Hepatocyte (in vitro differentiated cells): ENCODE measurements at regions not wholly inside any gene's neighbourhood (a gene's known extent, or its start where the extent isn't known, plus 50 kb on each side); places are given as distances from the start of the nearest gene placed in this dataset.
"Not testable (repeated sequence)": the region's sequence is repeated elsewhere in the genome, so short reads cannot be mapped to it uniquely, and the experiment has no call there.

Source experiments
- DNase-seq: peaks from one replicate; pipeline ENCODE4 v3.0.0-alpha.2; 2016; ENCODE audit warnings: low spot score
- H2AFZ ChIP-seq: fragments of 200-600 bp; sonication (generic); 2 replicates; pipeline ENCODE4 v1.6.0; 2016; ENCODE audit warnings: antibody characterized with exemption, mild to moderate bottlenecking
- H3K27ac ChIP-seq: fragments of 200-600 bp; sonication (generic); 2 replicates; pipeline ENCODE4 v1.5.1; 2016; ENCODE audit warnings: mild to moderate bottlenecking
- H3K27me3 ChIP-seq: fragments of 200-600 bp; sonication (generic); 2 replicates; pipeline ENCODE4 v1.6.1; 2016
- H3K36me3 ChIP-seq: fragments of 200-600 bp; sonication (generic); replicated peaks from 2 replicates; pipeline ENCODE4 v1.5.1; 2016; ENCODE audit warnings: low read depth; ENCODE audit not compliant: insufficient read depth
- H3K4me1 ChIP-seq: fragments of 200-600 bp; sonication (generic); 2 replicates; pipeline ENCODE4 v1.5.1; 2016; ENCODE audit warnings: mild to moderate bottlenecking, moderate library complexity; ENCODE audit not compliant: insufficient read depth
- H3K4me2 ChIP-seq: fragments of 200-600 bp; sonication (generic); 2 replicates; pipeline ENCODE4 v1.6.0; 2016
- H3K4me3 ChIP-seq: fragments of 200-600 bp; sonication (generic); 2 replicates; pipeline ENCODE4 v1.5.1; 2016; ENCODE audit warnings: mild to moderate bottlenecking
- H3K79me2 ChIP-seq: fragments of 200-600 bp; sonication (generic); 2 replicates; pipeline ENCODE4 v1.6.0; 2017; ENCODE audit warnings: mild to moderate bottlenecking
- H3K9me2 ChIP-seq: fragments of 200-600 bp; sonication (generic); replicated peaks from 2 replicates; pipeline ENCODE4 v1.6.0; 2017; ENCODE audit warnings: mild to moderate bottlenecking; ENCODE audit not compliant: insufficient read depth
- H3K9me3 ChIP-seq: fragments of 200-600 bp; sonication (generic); 2 replicates; pipeline ENCODE4 v1.5.1; 2016; ENCODE audit warnings: low read depth, mild to moderate bottlenecking
- H4K20me1 ChIP-seq: fragments of 200-600 bp; sonication (generic); 2 replicates; pipeline ENCODE4 v1.6.0; 2016; ENCODE audit warnings: mild to moderate bottlenecking; ENCODE audit not compliant: insufficient read depth, poor library complexity, severe bottlenecking
- EZH2 ChIP-seq: fragments of 200-600 bp; sonication (generic); IDR thresholded peaks from 2 replicates; pipeline ENCODE4 v1.6.1; 2016; ENCODE audit warnings: antibody characterized with exemption, mild to moderate bottlenecking, borderline replicate concordance
- EZH2phosphoT487 ChIP-seq: fragments of 200-600 bp; sonication (generic); IDR thresholded peaks from one replicate; pipeline ENCODE4 v1.6.1; 2018; ENCODE audit warnings: antibody characterized with exemption, mild to moderate bottlenecking, low read depth, moderate library complexity; ENCODE audit not compliant: unreplicated experiment, severe bottlenecking
- WGBS: methylation state at CpG from one replicate; pipeline ENCODE4 v1.1.6; 2016; ENCODE audit warnings: low lambda C conversion rate; ENCODE audit errors: missing lambda C conversion rate; 5-methylcytosine and 5-hydroxymethylcytosine counted together
- TF ChIP-seq, protein P1 (sequence below): fragments of 200-600 bp; sonication (generic); IDR thresholded peaks from 2 replicates; pipeline ENCODE4 v1.5.1; 2016; ENCODE audit warnings: antibody characterized with exemption, mild to moderate bottlenecking; ENCODE audit not compliant: poor library complexity

DNA sequence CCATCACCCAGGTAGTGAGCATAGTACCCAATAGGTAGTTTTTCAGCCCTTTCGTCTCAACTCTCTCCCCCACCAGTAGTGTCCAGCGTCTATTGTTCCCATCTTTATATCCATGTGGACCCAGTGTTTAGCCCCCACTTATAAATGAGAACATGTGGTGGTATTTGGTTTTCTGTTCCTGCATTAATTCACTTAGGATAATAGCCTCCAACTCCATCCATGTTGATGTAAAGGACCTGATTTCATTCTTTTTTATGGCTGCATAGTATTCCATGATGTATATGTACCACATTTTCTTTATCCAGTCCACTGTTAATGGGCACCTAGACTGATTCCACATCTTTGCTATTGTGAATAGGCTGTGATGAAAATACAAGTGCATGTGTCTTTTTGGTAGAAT lies 51.3 kb downstream of the NACA2 start:
- not testable (repeated sequence) for H3K9me3 ChIP-seq, H3K79me2 ChIP-seq, H3K27ac ChIP-seq, H3K9me2 ChIP-seq, H4K20me1 ChIP-seq, DNase-seq, H3K4me1 ChIP-seq, H3K36me3 ChIP-seq, H2AFZ ChIP-seq, H3K27me3 ChIP-seq, H3K4me3 ChIP-seq, H3K4me2 ChIP-seq
- WGBS: 98% methylated on average over 2 of the region's 2 CpGs

DNA sequence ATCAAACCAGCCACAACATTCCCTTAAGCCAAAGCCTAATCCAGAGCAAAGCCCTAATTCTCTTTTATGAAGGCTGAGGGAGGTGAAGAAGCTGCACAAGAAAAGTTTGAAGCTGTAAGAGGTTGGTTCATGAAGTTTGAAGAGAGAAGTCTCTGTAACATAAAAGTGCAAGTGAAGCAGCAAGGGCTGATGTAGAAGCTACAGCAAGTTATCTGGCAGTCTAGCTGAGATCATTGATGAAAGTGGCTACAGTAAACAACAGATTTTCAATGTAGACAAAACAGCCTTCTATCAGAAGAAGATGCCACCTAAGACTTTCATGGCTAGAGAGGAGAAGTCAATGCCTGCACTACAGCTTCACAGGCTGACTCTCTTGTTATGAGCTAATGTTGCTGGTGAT lies 52.5 kb downstream of the NACA2 start:
- H3K9me3 ChIP-seq: peaks cover 8% of the 10 kb centered on the region
- no peak overlapping the region for H3K4me3 ChIP-seq
- H3K4me2 ChIP-seq: no peak overlapping the region
- H3K27me3 ChIP-seq: no peaks in the 10 kb centered on the region
- DNase-seq: no peak
- H3K79me2 ChIP-seq: no peaks in the 10 kb centered on the region
- H3K36me3 ChIP-seq: no peaks in the 10 kb centered on the region
- H3K4me1 ChIP-seq: no peaks in the 10 kb centered on the region
- no peak overlapping the region for H2AFZ ChIP-seq
- TF ChIP-seq EZH2phosphoT487 (no peak), EZH2 (no peak)
- TF ChIP-seq, protein P1, sequence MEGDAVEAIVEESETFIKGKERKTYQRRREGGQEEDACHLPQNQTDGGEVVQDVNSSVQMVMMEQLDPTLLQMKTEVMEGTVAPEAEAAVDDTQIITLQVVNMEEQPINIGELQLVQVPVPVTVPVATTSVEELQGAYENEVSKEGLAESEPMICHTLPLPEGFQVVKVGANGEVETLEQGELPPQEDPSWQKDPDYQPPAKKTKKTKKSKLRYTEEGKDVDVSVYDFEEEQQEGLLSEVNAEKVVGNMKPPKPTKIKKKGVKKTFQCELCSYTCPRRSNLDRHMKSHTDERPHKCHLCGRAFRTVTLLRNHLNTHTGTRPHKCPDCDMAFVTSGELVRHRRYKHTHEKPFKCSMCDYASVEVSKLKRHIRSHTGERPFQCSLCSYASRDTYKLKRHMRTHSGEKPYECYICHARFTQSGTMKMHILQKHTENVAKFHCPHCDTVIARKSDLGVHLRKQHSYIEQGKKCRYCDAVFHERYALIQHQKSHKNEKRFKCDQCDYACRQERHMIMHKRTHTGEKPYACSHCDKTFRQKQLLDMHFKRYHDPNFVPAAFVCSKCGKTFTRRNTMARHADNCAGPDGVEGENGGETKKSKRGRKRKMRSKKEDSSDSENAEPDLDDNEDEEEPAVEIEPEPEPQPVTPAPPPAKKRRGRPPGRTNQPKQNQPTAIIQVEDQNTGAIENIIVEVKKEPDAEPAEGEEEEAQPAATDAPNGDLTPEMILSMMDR: no peak
- no peaks in the 10 kb centered on the region for H3K9me2 ChIP-seq
- no peaks in the 10 kb centered on the region for H4K20me1 ChIP-seq
- no peak overlapping the region for H3K27ac ChIP-seq

DNA sequence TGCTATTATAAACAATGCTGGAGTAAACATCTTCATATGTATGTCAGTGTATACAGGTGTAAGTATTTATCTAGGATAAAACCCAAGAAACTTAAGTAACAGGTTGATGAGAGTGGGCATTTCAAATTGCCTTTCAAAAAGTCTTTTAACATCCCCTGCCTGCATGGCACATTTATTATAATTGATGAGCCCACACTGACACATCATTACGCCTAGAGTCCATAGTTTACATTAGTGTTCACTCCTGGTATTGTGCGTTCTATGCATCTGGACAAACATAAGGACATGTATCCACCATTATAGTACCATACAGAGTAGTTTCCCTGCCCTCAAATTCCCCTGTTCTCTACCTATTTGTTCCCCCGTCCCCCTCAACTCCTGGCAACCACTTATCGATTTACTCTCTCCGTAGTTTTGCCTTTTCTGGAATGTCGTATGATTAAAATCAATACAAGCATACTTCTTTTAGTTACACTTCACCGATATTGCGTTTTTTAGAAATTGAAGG lies 53.7 kb downstream of the NACA2 start:
- Histone ChIP-seq H3K27me3 (no peaks in the 10 kb centered on the region), H3K27ac (no peak overlapping the region), H3K9me3 (peaks cover 8% of the 10 kb centered on the region), H4K20me1 (no peaks in the 10 kb centered on the region), H3K4me1 (no peaks in the 10 kb centered on the region), H3K79me2 (no peaks in the 10 kb centered on the region), H3K4me3 (no peak overlapping the region), H2AFZ (no peak overlapping the region), H3K9me2 (no peaks in the 10 kb centered on the region), H3K4me2 (no peak overlapping the region), H3K36me3 (no peaks in the 10 kb centered on the region)
- WGBS: 86% methylated on average over 8 of the region's 8 CpGs
- TF ChIP-seq EZH2: no peak
- TF ChIP-seq EZH2phosphoT487: no peak
- TF ChIP-seq, protein P1: no peak
- no peak for DNase-seq

DNA sequence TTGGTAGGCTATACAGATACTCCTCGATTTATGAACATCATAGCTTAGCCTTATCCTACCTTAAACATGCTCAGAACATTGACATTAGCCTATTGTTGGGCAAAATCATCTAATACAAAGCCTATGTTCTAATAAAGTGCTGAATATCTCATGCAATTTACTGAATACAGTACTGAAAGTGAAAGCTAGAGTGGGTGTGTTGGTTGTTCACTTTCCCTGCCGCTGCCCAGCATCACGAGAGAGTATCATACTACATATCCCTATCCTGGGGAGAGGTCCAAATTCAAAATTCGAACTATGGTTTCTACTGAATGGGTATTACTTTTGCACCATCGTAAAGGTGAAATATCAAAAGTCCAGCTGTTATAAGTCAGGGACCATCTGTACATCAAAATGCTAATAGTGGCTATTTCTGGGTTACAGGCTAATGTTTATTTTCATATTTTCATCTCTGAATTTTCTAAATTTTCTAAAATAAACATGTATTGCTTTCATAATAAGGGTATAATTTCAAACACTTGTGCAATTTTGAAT lies 54.5 kb downstream of the NACA2 start:
- Histone ChIP-seq H4K20me1 (no peaks in the 10 kb centered on the region), H3K27ac (peak overlapping the region; percentile 38), H3K9me3 (peaks cover 8% of the 10 kb centered on the region), H3K9me2 (no peaks in the 10 kb centered on the region), H3K4me2 (peak overlapping the region; percentile 44), H2AFZ (no peak overlapping the region), H3K4me1 (no peaks in the 10 kb centered on the region), H3K36me3 (no peaks in the 10 kb centered on the region), H3K79me2 (no peaks in the 10 kb centered on the region), H3K27me3 (no peaks in the 10 kb centered on the region), H3K4me3 (no peak overlapping the region)
- no peak for DNase-seq
- 81% methylated on average over 5 of the region's 5 CpGs for WGBS
- TF ChIP-seq EZH2 (no peak), EZH2phosphoT487 (no peak)
- TF ChIP-seq, protein P1: no peak
